GM21717 (cell line): ENCODE measurements at regions not wholly inside any gene's neighbourhood (a gene's known extent, or its start where the extent isn't known, plus 50 kb on each side); places are given as distances from the start of the nearest gene placed in this dataset.

Experiments
- ATAC-seq: cut with Tn5 transposase; IDR thresholded peaks from one replicate; pipeline ENCODE4 v1.9.1; 2021; ENCODE audit warnings: mild to moderate bottlenecking, moderate library complexity; ENCODE audit not compliant: unreplicated experiment

DNA sequence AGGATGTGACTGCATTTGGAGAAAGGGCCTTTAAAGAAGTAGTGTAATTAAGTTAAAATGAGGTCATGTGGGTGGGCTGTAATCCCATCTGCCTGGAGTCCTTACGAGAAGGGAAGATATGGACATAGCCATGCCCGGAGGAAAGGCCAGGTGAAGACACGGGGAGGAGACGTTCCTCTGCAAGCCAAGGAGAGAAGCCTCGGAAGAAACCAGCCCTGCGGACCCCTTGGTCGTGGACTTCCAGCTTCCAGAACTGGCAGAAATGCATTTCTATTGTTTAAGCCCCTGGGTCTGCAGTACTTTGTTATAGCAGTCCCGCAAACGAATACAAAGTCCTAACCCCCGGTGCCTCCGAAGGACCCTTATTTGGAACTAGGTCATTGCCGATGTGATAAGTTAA lies 87.6 kb upstream of the TAF1B start:
- ATAC-seq: no peak

DNA sequence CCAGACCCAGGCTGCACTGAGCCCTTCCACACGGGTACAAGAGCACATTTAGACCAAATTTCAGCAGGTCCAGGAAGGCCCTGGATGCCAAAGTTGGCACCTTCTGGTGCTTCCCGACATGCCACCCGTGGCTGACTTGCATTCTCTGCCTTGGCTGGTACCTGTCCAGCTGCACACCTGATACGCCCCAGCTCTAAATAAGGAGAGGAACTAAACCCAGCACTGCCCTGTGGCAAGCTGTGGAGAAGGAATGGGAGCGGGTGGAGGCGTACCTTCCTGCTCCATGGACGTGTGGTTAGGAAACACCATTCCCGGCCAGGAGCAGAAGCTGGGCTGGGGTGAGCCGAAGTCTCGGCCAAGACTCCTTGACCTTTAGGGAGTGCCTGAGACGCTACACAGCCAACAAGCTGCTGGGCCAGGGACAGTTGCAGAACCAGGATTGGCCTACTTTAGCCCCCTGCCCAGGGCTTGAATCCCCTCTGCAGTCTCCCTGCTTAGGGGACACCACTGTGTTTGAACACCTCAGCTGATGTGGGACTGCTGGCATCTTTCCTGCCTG lies 86.5 kb upstream of the TAF1B start:
- no peak for ATAC-seq

GRCh38 chr2:9757501-9758264 lies 85.6 kb upstream of the TAF1B start:
- no peak for ATAC-seq

GRCh38 chr2:9758741-9759140 lies 84.5 kb upstream of the TAF1B start:
- no peak for ATAC-seq

DNA sequence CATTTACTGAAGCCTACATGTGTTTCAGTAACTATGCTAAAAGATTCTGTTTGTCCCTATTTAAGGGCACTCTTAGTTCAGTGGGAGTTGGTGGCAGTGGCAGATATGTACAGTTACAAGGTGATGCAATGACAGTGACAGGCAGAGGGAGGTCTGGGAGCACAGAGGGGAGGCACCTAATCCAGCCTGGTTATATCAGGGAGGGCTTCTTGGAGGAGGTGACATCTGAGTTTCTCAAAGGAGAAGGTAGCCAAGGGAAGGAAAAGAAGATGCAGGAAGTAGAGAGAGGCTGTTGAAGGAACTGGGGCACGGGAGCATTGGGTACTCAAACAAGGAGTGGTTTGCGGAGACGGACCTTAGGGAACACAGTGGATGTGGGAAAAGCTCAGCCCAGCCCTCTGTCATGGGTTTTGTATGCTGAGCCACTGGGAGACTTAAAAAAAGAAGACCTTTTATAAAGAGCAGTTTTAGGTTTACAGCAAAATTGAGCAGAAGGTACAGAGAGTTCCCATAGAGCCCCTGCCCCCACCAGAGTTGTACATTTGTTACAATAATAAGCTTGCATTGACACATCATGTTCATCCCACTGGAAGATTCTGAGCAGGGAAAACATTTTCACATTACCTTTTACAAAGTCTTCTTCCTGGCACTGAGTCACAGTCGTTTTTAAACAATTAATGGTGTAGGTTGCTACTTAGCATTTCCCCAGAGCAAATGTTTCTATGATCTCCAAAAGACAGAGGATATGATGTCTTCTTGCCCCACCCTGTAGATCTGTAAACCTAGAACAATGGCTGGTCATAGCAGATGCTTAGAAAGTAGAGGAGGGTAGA lies 83.0 kb upstream of the TAF1B start:
- no peak for ATAC-seq

GRCh38 chr2:9760902-9761228 lies 82.4 kb upstream of the TAF1B start:
- no peak for ATAC-seq

DNA sequence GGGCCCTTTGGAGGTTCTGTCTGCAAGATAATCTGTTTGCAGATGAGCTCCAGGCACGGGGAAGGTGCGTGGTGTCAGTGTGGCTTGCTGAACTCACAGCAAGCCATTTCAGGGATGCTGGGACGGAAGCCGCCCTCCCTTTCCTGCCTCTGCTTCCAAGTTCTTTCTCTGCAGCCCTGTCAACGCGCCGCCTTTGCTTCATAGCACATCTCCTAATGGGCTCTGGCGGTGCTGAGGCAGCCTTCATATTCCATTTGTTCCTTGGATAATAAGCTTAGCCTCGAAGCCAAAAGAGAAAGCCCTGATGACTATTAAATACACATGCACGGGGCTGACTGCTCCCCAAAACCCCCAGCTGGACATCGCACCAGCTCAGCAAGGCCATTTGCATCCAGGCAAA lies 81.7 kb upstream of the TAF1B start:
- ATAC-seq: no peak

- no peak for ATAC-seq
These were observed 81.1 kb upstream of the TAF1B start for GRCh38 chr2:9762164-9762563.

DNA sequence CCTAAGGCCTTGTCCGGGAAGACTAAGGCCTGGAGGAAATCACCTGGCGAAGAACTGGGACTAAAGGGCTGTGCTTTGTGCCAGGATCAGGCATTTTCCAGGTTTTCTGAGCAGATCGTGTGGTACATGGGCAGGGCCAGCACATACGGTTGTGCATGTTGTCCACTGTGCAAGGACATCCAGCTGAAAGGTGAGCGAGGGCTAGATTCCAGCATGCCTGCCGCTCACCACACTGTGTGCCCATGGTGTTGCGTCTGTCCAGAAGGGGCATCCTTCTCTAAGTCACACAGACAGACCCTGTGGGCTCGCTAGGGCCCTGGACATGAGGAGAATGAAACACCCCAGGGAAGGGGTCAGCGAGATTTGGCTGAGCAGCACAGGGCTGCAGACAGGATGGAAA lies 80.3 kb upstream of the TAF1B start:
- ATAC-seq: no peak

- ATAC-seq: no peak
These were observed 79.7 kb upstream of the TAF1B start for GRCh38 chr2:9763356-9764152.

DNA sequence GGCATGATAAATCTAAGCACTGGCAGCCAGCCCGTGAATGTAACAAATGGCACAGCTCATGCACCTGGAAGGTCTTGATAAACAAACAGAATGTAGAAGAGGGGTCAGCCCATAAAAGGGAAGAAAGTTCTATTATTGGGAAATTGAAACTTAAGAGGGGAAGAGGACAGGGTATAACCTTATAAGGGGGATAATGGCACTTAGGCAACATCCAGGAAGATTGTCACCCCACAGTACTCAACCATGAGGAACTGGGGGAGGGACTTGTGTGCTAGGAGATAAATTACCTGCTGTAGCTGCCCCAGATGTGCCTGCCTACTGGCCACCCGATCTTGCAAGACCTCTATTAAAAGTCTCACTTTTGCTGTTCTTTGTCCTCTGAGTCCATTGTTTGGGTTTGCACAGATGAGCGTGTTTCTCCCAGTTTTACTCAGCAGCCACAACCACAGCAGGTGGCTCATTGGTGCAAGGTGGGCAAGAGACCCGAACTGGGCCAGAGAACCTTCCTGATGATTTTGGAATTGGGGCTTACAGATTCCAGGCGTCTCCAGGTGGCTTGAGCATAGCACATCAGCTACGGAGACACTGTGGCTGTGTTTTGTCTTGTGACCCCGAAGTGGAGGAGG lies 79.0 kb upstream of the TAF1B start:
- no peak for ATAC-seq

DNA sequence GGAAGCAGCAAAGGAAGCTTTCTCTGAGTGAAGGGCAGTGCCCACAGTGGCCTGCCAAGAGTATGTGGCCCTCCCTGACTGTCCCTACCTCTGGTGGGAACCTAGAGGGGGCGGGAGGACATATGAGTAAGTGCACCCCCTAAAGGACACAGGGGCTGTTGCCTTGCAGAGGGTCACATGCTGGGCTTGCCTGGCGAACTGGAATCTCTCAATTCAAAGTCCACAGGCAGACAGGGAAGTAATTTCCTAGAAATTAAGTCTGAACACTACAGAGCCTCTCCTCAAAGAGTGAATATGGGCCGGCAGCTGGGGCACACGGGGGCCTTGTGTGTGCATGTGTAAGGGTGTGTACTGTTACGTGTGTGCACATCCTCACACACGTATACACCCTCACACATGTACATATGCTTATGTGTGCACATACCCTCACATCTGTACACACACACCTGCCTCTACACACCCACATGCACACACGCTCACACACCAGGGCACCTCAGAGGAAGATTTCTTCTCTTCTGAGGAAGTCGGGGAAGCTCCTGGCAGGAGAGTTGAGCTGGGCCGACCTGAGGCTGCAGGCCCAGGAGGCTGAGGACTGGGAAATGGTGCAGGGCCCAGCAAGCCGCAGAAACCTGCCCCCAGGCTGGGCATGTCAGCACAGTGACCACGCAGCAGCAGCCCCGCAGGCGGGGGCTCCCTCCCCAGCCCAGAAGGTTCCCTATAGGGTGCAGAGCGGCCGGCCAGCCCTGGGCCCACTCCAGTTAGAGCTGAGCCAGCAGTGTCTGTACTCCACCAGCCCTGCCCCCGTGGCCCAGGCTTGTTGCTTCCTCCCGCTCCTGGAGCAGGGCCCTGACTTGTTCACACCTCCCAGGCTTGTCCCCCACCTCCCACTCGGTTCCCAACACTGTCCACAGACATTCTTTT lies 77.4 kb upstream of the TAF1B start:
- no peak for ATAC-seq

GRCh38 chr2:9767656-9768281 lies 75.5 kb upstream of the TAF1B start:
- ATAC-seq: no peak

GRCh38 chr2:9768388-9768787 lies 74.9 kb upstream of the TAF1B start:
- ATAC-seq: no peak

- no peak for ATAC-seq
These were observed 73.9 kb upstream of the TAF1B start for GRCh38 chr2:9769171-9770005.

DNA sequence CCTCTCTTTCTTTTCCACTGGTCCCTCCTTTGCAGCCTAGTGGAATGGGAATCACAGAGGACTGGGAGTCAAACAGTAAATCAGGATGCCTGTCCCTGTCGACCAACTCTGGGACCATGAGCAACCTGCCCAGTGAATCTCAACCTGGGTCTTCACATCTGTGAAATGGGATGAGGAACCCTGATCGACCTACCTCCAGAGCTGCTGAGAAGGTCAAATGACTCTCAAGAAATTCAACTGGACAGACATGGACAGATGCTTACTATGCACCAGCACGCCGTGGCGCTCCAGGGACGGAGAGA lies 73.3 kb upstream of the TAF1B start:
- ATAC-seq: no peak

DNA sequence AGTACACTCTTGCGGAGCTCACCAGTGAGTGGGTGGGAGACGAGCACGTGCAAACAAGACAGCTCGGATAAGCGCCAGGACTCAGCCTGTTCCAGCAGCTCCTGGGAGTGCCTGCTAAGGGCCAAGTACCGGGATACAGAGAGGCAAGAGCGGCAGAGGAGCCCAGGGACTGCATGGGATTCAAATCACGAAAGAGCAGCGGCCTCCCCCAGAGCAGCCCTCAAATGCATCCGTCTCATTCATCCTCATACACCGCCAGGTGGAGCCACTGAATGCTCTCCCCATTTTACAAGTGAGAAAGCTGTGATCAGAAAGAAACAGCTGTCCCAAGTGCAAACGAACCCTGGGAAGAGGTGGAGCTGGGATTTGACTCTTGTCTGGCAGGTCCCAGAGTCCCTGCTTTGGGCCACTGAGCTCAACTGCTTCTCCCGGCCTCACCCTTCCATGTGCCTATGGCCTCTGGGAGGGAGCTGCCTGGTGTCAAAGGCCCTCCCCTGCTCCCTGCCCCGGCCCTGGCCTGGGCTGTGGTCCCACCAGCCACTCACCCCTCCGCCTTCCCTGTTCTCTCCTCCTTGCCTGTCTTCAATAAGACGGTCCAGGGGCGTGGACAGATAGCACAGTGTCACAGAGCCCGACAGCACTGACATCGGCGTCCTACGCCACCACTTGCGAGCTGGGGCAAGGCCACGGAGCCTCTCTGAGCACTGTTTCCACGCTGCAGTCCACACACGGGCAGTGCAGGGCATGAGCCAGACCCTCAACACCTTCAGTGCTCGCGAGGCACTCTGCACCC lies 72.8 kb upstream of the TAF1B start:
- ATAC-seq: no peak

GRCh38 chr2:9771101-9771449 lies 72.2 kb upstream of the TAF1B start:
- no peak for ATAC-seq
